ENCODE measurements at regions not wholly inside any gene's neighbourhood (a gene's known extent, or its start where the extent isn't known, plus 50 kb on each side); places are given as distances from the start of the nearest gene placed in this dataset.

DNA sequence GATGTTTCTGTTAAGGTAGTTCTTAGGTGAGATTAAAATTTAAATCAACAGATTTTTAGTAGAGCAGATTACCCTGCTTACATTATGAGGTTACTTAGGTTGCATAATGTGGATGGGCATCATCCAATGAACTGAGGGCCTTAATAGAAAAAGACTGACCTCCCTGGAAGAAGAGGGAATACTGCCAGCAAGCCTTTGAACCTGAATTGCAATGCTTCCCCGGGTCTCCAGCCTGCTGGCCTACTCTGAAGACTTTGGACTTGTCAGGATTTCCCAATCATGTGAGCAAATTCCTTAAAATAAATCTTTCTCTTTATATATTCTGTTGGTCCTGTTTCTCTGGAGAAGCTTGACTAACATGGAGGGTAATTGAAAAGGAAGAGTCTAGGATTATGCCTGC is 542.1 kb upstream of the ARRDC3 start:
- TF ChIP-seq, protein P1, sequence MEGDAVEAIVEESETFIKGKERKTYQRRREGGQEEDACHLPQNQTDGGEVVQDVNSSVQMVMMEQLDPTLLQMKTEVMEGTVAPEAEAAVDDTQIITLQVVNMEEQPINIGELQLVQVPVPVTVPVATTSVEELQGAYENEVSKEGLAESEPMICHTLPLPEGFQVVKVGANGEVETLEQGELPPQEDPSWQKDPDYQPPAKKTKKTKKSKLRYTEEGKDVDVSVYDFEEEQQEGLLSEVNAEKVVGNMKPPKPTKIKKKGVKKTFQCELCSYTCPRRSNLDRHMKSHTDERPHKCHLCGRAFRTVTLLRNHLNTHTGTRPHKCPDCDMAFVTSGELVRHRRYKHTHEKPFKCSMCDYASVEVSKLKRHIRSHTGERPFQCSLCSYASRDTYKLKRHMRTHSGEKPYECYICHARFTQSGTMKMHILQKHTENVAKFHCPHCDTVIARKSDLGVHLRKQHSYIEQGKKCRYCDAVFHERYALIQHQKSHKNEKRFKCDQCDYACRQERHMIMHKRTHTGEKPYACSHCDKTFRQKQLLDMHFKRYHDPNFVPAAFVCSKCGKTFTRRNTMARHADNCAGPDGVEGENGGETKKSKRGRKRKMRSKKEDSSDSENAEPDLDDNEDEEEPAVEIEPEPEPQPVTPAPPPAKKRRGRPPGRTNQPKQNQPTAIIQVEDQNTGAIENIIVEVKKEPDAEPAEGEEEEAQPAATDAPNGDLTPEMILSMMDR (IDR thresholded peaks at IDR 0.05) = no peak
- no peak for TF ChIP-seq POLR2A (IDR thresholded peaks at IDR 0.05)

Measured in thyroid gland (tissue), 4 donors.